NCI-H1092 treated with DMSO at 0.1 percent for 48 hours (cell line): ENCODE measurements at regions not wholly inside any gene's neighbourhood (a gene's known extent, or its start where the extent isn't known, plus 50 kb on each side); places are given as distances from the start of the nearest gene placed in this dataset.

Source experiments
- DNase-seq: peaks from one replicate; lab custom pipeline; 2025; lab: John Stamatoyannopoulos, UW

DNA sequence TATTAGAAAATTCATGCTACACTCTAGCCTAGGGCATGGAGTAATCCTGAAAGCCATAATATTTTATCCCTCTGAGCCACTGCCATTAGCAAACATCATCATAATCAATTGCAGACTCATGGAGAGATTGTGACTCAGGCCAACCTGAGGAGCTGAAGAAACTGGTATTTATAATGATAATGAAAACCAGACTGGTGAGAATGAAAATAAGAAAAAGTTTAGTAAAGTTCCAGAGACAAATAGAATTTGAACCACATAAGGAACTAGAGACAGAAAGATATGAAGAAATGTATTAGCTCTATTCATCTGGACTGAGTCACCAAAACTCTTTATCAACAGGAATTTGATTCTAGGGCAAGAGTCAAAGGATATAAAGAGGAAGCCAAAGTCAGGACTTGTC, 158.7 kb downstream of the DRD1 start:
- DNase-seq = no peak

DNA sequence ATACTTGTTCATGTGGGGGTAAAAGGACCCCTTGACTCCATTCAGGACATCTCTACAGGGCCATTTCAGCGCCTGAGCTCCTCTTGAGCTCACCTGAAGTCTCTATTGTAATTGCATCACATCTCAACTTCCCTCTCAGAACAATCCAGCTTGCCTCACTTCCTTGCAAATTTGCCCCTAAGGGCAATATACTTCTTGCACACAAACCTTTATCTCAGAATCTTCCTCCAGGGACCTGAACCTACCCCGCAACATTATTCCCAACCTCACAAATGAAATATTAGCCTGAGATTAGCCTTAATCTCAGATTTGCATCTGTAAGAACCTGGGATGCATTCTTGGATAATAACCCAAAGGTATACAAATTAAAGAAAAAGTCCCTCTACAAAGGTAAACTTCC, 159.2 kb downstream of the DRD1 start:
- DNase-seq = no peak

DNA sequence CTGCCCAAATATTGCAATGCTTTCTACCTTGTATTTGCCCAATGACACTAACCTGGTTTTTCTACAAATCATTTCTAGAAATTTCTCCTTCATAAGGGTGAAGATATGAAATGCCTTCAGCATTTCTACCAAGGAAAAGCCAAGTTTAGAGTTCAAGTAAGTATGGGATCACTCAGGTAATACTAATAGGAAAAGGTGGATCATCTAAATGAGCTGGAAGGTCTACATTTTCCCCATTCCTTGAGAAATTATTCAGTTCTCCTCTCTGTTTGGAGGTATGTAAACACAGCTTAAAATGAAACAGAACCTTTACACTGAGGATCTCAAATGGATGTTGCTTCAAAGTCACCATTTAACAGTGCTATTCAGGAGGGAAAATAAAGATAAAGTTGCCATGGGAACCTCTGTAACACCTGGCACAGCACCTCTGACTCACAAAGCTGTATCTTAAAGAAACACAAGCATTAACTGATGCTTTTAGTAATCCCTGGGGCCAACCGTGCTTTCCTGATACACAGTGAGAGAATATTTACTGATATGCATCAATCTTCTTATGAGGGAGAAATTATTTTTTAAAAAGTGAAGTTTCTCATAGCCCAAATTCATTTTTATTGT, 161.3 kb downstream of the DRD1 start:
- no peak for DNase-seq

DNA sequence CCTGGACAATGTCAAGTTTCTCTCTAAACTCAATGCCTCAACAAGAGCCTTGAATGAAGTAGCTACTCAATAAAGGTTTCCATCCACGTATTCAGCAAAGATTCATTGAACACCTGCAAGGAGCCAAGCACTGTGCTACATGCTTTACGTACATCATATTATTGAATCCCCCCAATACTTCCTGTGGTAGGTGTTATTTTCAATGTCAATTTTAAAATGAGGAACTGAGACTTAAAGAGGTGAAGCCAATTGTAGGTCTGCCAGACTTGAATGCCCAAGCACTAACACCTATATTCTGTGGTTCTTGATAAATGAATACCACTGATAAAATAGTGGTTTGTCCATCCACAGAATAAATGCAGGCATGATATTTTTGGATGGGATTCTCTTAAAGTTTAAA, 162.3 kb downstream of the DRD1 start:
- no peak for DNase-seq

DNA sequence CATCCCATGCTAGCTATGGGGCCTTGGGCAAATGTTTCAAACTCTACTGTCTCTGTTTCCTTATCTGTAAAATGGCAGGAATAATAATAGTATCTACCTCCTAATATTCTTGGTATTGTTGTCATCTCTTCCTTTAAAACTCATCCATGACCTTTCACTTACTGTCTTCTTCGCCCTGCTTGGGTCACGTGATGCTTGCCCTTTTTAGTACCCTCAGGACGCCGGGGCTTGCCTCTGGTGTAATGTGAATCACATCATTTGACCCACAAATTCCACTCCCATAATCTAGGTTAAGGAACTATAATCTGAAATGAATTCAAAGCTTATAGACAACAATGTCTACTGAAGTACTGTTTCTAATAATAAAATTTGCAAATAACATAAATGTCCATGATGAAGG, 162.7 kb downstream of the DRD1 start:
- DNase-seq = no peak

DNA sequence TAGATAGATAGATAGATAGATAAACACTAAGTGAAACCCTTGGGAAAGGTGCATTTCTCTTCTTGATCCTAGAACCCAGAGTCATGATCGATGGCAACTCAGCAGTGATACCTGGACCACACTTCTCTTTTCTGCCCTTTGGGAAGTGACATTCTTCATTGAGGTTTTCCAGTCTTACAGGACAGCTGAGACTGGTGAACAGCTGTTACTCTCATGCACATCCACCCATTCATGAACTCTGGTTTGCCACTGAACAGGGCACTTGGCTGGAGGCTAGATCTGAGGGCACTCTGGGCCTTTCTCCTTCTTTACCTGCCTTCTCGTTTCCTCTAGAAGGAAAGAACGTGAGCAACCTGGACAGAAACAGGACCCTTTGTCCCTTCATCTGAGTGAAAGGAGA, 164.5 kb downstream of the DRD1 start:
- DNase-seq = no peak

DNA sequence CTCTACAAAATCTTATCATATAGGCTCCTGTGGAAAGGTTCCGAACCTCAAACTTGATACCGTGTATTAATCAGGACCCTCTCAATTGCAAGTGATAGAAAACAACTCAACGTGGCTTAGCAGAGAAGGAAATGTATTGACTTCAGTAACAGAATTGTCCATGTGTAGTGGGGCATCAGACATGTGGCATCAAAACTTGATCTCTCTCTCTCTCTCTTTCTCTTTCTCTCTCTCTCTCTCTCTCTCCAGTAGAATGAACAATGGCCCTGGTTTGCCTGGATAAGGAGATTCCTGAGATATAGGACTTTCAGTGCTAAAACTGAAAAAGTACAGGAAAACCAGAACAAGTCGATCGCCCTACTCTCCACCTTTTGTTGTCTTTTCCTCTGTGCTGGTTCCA, 168.2 kb downstream of the DRD1 start:
- no peak for DNase-seq

DNA sequence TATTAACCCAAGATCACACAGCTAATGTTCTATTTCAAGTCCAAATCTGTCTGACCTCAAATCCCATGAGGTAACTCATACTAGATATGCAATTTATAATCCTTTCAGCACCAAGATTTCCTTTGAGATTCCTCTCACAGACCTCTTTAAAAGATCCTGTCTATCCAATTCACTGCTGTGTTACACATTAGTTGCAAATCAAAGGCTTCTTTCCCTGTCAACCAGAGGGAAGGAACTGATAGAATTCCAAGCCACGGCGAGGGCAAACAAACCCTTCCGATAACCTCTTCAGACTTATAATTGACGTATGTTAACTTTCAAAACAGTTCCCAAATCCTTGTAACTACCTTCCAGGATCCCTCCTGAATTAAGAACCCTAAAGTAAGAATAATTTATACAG, 168.9 kb downstream of the DRD1 start:
- no peak for DNase-seq

DNA sequence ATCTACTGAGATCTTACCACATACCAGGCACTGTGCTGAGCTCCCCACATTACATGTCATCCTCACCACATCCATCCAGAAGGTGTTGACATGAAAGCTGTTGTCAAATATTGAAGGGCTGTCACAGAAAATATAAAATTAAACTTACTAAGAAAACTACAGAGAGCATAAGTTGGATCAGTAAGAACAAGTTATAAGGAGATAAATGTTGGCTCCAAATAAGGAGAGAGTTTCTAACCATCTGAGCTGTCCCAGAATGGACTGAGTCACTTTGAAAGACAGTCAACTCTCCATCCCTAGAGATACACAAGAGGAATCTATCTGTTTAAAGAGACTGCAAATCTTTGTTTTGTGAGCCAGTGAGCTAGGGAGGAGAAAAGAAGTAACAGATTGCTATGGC, 169.8 kb downstream of the DRD1 start:
- DNase-seq = no peak

DNA sequence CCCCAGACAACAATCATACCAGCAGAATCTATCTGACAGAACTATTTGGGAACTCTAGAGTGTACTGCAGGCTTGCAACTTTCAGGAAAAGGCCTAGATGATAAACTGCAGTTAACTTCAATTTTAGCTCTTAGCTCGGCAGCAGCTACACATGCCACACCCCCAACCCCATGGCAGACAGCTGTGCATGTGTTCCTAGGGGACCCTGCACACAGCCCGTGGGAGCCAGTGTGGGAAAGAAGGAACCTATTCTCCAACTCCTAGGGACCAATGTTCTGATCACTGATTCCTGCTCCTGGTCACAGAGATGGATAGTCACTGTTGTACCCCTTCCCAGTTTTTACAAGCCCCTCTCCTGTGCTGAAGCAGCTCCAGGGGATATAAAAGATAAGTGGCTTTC, 179.6 kb downstream of the DRD1 start:
- DNase-seq = no peak

DNA sequence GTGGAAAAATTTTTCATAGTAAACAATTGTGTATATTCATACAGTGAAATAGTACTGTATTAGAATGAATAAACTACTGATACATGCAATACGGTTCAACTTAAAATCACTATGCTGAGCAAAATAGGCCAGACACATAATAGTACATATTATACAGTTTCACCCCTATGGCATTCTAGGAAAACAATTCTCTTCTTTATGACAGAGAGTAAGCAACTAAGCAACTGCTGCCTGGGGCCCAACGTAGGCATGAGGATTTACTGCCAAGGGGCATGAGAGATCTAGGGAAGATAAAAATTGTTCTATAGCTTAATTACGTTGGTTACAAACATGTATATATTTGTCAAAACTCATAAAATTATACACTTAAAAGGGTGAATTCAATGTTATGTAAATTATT, 180.2 kb downstream of the DRD1 start:
- DNase-seq = no peak

DNA sequence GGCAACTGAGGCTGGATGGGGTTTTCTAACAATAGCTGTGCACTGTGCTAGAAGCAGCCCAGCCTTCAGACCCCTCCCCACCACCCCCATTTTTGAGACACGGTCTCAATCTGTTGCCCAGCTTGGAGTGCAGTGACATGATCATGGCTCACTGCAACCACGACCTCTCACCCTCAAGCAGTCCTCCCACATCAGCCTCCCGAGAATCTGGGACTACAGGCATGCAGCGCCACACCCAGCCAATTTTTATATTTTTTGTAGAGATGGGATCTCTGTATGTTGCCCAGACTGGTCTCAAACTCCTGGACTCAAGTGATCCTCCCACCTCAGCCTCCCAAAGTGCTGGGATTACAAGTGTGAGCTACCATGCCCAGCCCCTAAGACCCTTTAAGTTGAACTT, 182.5 kb downstream of the DRD1 start:
- DNase-seq = no peak

DNA sequence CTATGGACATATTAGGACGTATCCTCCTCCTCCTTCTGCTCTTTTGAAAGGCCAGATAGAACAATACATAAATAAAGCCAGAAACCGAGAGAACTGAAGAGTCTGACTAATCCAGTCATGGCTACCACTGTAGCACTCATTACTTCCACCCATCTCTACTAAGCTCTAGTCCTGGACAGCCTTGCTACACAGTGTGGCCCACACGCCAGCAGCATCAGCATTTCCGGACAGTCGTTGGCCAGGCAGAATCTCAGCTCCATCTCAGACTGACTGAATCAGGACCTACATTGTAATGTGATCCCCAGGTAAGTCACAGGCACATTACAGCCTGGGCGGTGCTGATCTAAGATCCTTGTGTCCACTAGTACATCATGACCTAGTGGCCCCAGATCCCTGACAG, 182.9 kb downstream of the DRD1 start:
- no peak for DNase-seq

DNA sequence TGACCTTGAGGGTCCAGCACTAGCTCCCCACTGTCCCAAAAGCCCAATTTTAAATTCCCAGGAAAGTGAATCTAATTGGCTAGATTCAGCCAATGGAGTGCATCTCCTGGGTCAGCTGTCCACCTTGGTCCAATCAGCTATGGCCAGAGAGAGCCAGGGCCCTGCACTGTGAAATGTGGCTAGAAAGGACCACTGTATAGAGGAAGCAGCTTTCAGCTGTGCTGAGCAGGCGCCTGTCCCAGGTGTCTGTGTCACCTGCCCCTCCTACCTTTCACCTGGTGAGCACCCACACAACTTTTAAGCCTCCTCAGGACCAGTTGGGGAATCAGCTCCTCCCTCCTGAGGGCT, 186.2 kb downstream of the DRD1 start:
- DNase-seq = no peak

DNA sequence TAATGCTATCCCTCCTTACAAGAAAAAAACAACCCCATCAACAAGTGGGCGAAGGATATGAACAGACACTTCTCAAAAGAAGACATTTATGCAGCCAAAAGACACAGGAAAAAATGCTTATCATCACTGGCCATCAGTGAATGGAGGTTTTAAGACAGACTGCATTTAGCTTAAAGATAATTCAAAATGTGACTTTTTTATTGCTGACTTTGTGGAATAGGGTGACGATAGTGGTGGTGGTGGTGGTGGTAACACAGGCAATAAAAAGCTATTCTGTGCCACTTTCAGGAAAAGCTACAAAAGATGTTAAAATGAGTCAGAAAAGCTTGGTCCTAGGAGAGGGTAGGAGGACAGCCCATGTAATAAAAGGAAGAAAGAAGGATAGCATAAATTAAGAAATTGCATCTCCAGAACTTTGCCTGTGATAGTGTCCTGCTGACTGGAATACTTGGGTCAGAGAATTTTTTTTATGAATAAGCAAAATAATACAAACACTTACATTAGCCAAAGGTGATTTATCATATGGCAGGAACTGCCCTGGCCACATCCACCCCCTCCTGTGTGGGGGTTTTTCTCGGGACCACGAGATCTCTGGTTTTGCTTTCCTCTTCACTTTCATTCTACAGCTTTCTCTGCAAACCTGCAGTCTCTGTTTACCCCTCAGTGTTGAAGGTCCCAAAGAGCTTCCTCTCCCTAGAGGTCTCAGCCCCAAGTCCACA, 186.7 kb downstream of the DRD1 start:
- DNase-seq = no peak

DNA sequence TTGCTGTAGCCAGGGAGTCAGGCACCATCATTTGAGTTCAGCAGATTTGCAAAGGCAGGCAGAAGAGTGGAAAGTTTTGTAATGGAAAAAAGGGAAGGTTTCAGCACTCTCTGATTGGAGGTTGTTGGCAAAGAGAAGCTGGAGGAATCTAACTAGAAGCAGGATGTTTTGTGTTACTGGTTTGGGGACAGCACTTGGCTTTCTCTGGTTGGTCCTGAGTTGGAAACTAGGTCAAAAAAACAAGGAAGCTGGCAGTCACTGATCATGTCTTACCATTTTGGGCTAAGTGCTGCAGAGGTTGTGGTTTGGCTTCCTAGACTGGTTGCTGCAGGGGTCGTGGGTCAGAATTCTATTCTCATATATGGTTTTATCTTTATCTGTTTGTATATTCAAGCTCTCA, 189.8 kb downstream of the DRD1 start:
- DNase-seq = no peak

DNA sequence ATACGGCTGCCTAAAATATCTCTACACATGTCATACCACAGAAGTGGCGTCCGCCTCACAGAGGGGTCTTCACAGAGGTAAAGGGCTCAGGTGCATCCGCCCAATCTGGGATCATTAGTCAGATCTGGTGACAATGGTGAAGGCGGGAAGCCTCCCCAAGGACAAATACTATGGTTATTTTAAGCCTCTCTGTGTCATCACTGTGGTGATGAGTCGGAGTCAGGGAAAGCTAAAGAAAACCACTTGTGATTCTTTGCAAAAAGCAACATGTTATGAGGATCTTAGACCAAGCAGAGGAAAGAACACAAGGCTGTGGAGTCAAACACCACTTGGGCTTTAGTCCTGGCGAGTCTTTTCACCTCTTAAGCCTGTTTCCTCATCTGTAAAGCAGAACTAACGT, 190.4 kb downstream of the DRD1 start:
- DNase-seq = no peak

DNA sequence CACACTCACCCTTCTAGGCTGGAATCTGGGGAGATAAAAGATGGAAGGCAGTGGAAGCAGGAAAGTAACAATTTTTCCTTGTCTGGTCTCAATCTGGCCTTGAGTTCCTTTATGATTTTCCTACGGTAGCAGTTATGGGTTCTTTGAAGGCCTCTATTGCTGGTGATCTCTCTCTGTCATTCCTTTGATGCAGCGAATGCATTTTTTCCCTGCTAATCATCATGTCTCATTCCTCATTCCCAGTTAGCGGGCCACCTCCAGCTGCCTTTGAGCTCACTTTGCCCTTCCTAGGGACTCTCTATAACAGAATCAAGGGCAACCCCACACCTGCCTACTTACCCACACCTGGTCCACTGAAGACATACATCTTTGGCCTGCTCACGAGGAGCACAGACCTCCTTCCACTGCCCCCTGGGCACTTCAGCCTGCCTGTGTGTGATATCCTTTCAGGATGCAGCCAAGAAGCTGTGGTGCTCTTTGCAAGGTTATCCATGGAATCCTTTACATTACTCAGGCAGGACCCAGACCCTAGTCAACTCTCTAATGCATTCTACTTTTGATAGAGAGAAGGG, 191.7 kb downstream of the DRD1 start:
- DNase-seq = no peak

DNA sequence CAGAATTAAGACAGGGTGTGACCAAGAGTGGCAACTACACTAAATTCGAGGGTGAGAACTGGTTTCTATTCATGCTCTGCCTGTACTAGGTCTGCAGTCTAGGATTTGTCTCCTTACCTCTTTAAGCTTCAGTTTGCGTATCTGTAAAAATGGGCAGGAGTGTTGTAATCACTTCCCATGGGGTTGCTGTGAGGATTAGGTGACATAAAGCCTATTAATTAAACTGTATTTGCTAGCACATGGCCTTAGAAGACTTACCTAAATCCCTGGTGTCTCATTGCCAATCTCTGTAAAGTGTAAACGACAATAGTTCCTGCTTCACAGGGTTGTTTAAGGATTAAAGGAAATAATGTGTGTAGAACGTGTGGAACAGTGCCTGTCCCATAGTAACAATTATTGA, 193.6 kb downstream of the DRD1 start:
- DNase-seq = no peak

DNA sequence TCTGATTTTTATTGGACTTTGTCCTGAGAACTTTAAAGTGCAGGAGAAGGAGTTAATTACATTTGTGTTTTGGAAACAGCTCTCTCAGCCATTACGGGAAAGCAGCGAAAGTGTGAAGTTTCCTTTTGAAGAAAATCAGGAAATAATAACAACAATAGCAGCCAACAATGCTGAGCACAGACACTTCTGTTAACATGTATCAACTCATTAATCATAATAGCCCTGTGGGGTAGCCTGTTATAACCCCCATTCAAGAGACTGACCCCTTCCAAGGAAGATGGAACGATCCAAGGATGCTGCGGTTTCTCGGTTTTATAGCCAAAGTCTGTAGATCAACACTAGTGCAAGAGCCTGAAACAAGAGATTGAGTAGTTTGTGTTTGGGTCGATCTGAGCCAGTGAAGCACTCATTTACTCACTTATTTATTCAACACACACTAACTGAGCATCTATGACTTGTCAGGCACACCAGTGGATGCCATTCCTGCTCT, 195.5 kb downstream of the DRD1 start:
- DNase-seq = no peak

DNA sequence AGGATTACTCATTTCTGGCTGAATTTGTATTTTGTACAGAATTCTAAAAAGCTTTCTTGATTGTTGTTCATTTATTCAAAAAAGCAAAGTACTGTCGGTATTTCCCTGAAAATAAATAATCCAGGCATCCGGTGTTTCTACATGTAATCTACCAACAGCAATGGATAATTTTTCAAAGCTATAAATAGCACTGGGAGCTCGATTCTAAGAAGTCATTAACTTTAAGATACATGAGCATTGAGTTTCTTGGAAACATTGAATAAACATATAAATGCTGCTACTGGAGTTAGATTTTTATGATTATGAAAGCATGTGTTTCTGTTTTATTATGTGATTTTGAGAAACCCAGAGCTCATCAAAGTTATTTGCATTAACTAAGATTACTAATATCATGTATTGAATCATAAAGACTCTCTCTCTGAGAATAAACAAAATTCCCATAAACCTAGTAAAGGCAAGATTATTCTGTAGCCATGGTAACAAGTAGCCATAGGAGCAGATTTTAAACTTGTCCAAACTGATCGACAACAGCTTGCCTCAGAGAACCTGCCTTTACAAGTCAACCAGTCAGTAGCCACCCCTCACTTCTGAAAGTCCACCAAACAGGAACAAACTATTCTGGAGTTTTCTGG, 197.0 kb downstream of the DRD1 start:
- DNase-seq = no peak

DNA sequence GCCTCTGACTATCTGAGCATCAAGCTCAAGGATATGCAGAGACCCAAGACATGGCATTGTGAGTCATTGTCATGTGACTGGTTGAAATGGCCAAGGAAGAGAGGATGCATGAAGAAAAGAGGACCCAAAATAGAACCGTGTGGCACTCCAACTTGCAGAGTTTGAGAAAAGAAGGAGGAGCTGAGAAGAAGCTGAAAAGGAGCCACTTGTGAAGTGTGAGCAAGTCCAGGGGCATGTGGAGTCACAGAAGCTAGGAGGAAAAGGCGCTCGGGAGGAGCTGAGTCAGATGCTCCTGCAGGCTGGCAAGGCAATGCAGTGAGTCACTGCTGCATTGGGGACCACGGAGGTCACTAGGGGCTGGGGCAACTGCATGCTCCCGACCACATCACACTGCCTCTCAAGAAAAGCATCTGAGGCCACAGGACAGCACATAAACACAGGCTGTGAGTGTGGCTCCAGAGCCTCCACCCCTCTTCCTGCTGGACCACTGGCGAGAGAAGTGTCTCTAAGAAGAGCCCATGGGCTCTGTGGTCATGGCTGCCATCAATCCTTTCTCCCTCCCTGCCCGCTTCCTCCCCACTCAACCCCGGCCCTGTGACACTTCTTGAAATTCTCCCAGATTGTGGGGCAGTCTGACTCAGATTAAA, 197.6 kb downstream of the DRD1 start:
- DNase-seq = no peak

DNA sequence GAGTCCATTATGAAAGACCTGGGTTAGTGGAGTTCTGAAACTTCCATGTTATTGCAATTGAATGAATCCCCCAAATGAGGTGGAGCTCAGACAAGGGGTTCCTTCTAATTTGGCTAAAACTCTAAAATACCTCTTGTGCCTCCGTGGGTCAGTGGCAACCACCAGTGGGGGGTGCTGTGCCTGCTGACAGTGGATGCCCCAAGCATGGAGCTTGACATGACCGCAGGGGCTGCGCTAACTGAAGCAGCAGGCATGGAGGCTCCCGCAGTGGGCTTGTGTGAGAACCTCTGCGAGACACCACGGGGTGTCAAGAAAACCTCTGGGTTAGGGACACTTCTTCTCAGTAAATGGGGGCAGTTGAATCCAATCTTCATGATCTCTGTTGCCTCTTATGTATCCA, 200.5 kb downstream of the DRD1 start:
- DNase-seq = no peak
